GM19467 (cell line): ENCODE measurements at regions not wholly inside any gene's neighbourhood (a gene's known extent, or its start where the extent isn't known, plus 50 kb on each side); places are given as distances from the start of the nearest gene placed in this dataset.
"Not testable (repeated sequence)": the region's sequence is repeated elsewhere in the genome, so short reads cannot be mapped to it uniquely, and the experiment has no call there.

ENCODE experiments used
- ATAC-seq: cut with Tn5 transposase; IDR thresholded peaks from one replicate; pipeline ENCODE4 v1.9.1; 2021; ENCODE audit warnings: mild to moderate bottlenecking, moderate library complexity; ENCODE audit not compliant: unreplicated experiment

GRCh38 chr9:71286146-71286545 is 164.7 kb upstream of the TRPM3 start:
- ATAC-seq, result no peak

DNA sequence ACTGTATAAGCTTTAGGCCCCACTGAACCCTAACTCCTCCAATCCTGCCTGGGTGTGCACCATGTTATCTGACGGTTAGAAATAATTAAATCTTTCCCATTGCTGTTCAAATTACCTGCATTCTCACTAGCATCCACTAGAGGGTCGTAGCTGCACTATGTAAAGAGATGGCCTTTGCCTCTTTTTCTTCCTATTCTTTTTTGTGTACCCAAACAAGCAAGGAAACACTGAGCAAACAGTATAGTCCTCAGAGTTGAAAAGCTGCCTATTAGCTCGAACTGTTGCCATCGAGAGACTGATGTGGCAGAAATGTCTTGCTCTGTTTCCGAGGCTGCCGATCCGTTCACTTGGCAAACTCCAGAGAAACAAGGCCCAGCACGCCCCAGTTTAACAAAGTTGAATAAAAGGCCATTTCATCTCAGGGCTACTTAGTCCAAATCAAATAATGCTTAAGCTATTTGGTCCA is 163.8 kb upstream of the TRPM3 start:
- no peak for ATAC-seq

DNA sequence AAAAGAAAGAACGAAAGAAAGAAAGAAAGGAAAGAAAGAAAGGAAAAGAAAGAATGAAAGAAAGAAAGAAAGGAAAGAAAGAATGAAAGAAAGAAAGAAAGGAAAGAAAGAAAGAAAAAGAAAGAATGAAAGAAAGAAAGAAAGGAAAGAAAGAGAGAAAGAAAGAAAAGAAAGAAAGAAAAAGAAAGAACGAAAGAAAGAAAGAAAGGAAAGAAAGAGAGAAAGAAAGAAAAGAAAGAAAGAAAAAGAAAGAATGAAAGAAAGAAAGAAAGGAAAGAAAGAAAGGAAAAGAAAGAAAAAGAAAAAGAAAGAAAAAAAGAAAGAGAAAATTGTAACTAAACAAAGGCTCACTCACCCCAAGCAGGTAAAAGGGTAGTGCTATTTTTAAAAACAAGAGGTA is 160.7 kb upstream of the TRPM3 start:
- not testable (repeated sequence) for ATAC-seq

GRCh38 chr9:71279151-71279739 is 157.8 kb upstream of the TRPM3 start:
- no peak for ATAC-seq

GRCh38 chr9:71273613-71274012 is 152.2 kb upstream of the TRPM3 start:
- no peak for ATAC-seq

GRCh38 chr9:71271602-71272001 is 150.2 kb upstream of the TRPM3 start:
- no peak for ATAC-seq

DNA sequence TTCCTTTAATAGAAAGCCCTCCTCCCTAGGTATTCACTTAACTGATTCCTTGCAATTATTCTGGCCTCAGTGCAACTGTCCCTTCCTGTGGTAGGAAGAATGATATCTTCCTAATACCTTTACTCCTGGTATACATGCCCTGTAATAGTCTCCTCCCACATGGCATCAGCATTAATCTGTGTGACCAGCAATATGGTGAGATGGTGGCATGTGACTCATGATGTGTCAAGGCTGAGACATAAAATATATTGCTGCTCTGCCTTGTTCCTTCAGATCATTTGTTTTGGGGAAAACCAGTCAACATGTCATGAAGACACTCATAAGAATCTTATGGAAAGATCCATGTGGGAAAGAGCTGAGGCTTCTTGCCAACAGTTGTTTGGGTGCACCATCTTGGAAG is 149.1 kb upstream of the TRPM3 start:
- ATAC-seq, result no peak

- ATAC-seq, result no peak
Observed at GRCh38 chr9:71269859-71270258, 148.4 kb upstream of the TRPM3 start.

DNA sequence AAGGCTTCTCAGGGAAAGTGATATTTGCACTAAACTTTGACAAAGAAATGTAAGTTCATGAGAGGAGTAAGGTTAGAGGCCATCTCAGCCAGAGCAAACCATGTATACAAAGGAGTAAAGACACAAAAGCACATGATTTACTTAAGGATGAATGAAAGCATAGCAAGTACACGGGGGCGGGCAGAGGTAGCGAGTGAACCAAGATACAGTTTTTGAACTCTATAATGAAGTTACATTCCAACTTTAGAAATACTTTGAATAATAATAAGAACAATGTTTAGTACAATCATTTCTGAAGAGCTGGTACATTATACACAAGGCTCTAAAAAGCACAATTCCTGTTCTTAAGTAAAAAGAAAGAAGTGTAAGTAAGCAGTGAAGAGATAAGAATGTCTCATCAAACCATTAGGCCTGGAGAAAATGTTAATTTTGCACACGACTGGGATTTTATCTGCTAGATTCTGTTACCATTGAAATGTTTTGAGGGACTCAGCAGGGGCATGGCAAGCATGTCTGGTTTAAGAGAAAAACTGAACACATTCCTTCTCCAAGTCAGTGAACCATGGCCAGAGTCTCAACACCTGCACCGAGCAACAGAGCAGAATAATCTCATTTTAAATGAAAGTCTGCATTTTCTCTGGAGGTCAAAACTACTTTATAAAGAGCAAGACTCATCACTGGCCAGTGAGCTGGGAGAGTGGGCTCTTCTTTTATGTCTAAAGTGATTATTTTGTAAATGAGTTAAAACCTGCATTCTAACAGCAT is 147.6 kb upstream of the TRPM3 start:
- no peak for ATAC-seq

DNA sequence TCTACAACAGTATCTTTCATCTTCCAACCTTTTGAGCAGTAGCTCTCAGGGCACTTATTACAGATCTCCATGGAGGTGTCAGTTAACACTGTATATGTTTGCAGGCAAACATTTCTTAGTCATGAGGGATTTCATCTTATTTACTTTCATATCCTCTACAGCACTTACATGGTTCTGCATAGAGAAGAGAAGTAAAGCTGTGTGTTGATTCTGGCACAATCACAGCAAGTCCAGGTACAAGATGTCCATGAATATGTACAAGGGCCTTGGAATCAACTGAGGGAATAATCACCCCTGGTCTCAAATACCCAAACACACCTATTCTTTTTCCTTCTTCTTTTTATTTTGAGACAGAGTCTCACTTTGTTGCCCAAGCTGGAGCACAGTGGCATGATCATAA is 142.0 kb upstream of the TRPM3 start:
- no peak for ATAC-seq

GRCh38 chr9:71260419-71260818 is 139.0 kb upstream of the TRPM3 start:
- ATAC-seq, result not testable (repeated sequence)

GRCh38 chr9:71254592-71255277 is 133.3 kb upstream of the TRPM3 start:
- ATAC-seq, result no peak

GRCh38 chr9:71253011-71253410 is 131.6 kb upstream of the TRPM3 start:
- ATAC-seq, result no peak

DNA sequence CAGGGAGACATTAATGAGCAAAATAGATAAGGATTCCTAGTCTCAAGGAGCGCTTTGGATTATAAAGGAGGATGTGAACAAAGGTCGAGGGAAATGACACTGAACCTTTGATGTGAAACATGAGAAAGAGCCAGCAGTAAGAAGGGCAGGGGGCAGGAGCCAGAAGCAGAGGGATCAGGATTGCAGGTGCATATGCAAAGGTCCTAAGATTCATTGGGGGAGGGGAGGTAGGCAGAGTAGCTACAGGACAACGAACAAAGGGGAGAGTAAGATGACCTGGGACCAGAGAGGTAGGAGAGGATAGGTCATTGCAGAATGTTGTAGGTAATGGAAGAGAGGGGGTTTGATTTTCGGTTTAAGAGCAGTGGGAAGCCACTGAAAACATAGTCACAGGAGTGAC is 129.2 kb upstream of the TRPM3 start:
- ATAC-seq, result no peak

DNA sequence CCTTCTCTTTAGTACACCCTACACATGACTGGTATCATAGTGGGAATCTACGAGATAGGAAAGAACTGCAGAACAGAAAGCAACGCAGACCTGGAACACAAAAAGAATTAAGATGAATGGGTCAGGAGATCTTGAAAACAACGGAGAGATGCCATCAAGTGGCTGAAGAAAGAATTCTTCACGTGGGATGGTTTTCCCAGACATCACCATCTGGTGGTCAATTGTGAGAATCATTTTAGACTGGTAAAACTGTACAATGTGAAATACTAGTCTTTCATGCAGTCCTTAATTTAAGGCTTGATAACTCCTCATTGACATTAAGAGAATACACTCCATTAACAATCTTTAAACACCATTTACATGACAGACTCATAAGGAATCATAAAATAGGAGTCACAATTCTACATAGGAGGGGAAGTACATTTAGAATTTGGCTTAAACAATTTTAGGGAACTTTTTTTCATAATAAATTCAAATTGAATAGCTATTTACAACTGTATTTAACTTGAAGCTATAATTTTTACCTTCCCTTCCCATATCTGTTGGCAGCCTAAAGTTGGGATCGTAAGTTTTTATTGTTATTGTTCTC is 128.4 kb upstream of the TRPM3 start:
- ATAC-seq, result peak; percentile 88

GRCh38 chr9:71245651-71246050 is 124.2 kb upstream of the TRPM3 start:
- no peak for ATAC-seq

- ATAC-seq, result no peak
Observed at GRCh38 chr9:71243951-71244350, 122.5 kb upstream of the TRPM3 start.

DNA sequence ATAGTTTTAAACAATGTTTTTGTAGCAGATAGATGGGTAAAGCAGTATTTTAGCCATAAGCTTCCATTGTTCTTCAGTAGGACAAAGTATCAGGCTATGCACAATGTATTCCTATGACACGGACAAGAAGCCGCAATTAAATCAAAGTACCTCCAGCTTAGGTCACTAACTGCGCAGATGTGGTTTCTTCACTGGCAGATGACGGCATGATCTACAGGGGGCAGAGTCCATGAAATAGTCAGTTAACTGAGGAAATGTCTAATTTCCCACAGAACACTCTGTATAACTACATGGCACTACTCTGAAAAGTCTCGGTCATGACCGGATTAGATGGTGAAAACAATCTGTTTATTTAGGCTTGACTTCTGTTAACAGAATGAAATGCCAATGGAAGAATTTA is 120.7 kb upstream of the TRPM3 start:
- no peak for ATAC-seq

DNA sequence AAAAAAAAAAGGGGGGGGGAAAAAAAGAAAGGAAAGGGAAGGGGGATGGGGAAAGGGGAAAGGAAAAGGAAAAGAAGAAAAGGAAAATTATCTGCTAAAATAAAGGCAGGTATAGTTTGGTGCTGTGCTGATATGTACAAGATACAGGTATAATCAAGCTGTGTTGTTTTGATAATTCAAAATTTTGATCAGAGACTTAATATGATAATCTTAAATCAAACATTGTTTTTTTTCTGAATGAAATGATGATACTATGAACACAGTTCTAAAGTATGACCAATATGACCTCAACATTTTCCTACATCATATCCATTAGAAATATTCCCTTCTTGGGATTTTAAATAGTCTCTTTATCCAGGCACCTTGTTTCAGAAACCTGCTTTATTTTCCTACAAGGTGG is 115.6 kb upstream of the TRPM3 start:
- ATAC-seq, result no peak

- no peak for ATAC-seq
Observed at GRCh38 chr9:71233646-71234045, 112.2 kb upstream of the TRPM3 start.

DNA sequence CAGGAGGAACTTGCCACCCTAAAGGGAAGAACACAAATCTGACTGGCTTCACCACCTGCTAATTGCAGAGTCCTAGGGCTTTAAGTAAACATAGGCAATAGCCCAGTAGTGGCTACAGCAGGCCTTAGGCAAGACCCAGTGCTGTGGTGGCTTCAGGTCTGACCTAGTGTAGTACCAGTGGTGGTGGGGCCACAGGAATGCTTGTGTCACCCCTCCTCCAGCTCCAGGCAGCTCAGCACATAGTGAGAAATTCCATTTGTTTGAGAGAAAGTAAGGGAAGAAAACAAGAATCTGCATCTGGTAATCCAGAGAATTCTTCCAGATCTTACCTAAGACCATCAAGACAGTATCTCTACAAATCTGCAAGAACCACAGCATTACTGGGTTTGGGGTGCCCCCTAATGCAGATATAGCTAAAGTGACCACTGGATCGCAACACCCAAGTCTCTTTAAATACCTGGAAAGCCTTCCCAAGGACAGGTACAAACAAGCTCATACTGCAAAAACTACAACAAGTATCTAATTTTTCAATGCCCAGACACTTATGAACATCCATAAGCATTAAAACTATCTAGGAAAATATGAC is 102.6 kb upstream of the TRPM3 start:
- no peak for ATAC-seq
